IPS DF 19.7 (cell line): ENCODE measurements at regions not wholly inside any gene's neighbourhood (a gene's known extent, or its start where the extent isn't known, plus 50 kb on each side); places are given as distances from the start of the nearest gene placed in this dataset.
"Not testable (repeated sequence)": the region's sequence is repeated elsewhere in the genome, so short reads cannot be mapped to it uniquely, and the experiment has no call there.

ENCODE experiments used
- DNase-seq: peaks from one replicate; pipeline ENCODE4 v3.0.0-alpha.2; 2013; ENCODE audit warnings: low read depth, low spot score

DNA sequence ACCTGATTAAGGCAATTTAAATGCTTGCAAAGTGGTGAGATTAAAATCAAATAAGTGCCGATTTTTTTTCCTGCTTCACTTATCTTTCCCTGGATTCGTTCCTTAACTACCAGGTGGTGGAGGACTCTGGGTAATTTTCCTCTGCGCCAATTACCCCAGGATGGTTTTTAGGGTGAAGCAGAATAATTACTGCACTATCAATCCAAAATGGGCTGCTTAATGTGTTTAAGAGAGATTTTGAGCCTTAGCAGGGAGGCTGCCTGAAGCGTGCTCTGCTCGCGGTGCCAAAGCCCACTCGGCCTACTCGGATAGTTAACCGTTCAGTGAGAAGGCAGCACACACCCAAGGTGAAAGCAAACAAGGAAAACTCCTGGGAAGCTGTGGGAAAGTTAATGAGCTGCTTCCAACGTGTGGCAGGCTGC lies 274.9 kb upstream of the LMO3 start:
- no peak for DNase-seq

DNA sequence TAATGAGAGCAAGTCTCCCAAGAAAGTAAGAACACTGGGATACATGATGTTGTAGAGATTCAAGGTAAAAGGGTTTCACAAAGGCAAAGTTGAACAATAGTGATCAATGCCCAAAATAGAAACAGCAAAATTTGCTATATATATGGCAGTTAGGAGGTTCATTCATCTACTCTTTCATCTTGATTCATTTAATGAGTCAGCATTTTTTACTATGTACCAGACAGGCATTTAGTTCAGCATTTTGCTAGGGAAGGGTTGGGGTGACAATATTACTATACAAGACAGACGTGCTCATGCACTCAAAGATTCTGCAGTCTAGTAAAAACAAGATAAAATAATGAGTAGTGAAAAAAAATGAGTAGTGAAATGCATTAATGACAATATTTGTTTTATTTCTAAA lies 264.9 kb upstream of the LMO3 start:
- no peak for DNase-seq

DNA sequence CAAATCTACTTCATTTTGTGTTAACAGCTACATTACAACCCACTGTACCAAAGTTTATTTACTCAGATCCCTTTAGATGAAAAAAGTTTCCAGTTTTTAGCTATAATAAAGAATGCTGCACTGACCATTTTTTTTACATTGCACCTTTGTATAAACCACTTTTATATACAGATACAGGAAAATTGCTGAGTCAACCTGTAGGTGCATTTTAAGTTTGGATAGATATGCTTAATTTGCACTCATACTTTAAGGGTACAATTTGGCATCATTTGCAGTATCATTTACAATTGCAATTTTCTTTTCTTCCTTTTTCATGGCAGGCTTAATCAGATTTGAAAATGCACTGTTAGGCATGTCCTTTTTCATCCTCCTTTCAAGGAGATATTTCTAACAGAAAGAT lies 257.8 kb upstream of the LMO3 start:
- DNase-seq = no peak

DNA sequence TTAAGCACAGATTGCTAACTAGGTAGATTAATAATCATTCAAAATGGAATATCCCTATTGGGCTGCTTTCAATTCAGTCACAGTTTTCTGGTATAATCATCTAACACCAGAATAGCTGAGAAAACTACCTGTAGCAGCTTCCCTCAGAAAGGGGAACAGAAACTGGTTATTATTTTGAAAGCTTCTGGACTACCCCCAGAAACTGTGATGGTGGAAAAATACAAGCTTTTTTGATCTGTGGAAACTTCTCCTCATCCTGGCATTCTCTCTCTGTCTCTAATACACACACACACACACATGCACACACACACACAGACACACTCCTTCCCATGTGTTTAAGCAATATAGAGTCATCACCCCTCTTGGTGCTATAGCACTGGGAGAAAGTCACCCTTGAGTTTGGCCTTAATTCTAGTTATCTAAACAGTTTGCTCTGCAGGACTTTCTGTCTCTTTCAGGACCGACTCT lies 251.5 kb upstream of the LMO3 start:
- DNase-seq = no peak

DNA sequence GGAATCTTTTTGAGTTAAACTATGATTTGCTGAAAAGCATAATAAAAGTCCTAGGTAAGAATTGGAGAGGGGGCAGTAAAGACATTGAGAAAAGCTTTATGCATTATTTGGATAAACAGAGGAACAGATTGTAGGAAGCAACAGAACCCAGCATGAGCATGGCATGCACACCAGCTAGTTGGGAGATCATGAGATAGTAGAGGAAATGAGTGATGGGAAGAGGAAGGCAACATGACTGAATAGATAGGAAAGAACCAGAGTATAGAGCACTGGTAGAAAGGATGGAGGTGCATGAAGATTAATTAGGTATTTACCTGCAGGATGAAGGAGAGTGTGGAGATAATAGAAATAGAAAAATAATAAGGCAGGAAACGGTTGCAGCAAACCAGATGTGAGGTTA lies 248.5 kb upstream of the LMO3 start:
- no peak for DNase-seq

DNA sequence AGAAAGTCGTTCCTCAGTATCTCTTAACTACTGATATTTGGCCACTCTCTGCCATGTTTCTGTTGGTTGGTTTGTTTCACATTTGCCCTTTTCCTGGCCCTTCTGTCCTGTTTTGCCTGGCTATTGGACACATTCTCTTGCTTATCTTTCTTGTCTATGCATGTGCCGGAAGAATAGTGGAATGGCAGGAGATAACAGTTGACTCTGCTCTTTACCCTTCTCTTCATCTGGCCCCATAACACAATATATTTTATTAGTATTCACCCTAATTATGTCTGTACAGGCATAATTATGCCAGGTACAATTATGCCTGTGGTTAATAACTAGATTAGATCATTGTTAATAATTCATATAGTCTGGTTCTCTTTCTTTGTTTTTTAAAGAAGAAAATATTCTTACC lies 243.5 kb upstream of the LMO3 start:
- DNase-seq = no peak

DNA sequence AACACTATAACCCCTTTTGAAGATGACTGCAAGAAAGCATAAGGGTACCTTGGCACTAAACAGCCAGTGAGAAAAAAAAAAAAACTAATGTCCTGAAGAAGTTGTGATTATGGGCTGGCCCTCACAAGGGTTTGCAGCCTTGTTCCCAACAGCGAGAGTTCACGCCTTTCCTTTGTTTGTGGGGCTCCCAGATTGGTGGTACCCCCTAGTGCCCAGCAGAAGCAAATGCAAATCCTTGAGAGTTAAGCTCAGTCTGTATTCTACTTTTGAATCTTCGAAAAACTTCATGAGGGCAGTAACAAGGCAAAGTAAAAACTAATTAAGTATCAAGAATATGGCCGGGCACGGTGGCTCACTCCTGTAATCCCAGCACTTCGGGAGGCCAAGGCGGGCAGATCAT lies 238.9 kb upstream of the LMO3 start:
- peak; percentile 3 for DNase-seq

DNA sequence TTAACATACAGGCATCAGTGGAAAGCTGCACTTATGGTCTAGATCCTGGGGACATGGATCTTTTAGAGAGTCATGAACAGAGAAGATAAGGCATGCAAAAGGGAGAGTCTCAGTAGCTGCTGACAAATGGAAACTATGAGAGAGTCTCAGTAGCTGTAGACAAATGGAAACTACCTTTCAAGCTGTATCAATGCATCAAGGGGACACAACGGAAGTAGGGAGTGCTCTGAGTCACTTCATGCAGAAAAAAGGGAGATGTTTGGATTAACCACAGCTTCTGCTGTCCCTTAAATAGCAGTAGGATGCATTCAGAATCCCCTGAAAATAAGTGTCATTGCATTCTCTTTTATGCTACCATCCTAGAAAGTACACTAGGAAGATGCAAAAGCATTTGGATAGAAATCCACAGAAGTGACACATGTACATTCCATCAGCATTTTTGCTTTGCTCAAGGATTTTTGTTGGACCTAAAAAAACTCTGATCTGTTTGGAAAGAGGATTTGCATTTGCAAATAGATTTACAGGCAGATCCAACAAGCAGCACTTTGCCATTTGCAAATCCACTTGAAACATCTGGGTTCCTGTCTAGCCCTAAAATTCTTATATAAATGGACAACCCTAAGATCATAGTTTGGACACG lies 227.5 kb upstream of the LMO3 start:
- no peak for DNase-seq

DNA sequence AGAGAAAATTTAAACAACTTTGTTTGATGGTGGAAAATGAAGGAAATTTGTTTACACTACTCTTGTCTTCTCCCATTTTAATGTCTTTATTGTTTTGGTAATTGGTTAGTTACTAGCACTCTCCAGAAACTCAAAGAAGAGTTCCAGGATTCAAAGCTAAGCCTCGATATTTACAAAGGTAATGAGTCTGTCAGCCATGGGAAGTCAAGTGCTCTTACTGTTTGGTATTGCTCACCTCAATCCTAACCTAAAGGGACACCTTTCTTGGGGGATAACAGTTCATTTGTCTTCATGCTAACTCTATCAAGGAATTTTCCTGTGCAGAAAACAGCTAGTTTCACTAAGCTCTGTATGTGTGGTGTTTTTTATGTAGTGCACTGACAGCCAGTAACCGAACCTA lies 222.9 kb upstream of the LMO3 start:
- DNase-seq = no peak

DNA sequence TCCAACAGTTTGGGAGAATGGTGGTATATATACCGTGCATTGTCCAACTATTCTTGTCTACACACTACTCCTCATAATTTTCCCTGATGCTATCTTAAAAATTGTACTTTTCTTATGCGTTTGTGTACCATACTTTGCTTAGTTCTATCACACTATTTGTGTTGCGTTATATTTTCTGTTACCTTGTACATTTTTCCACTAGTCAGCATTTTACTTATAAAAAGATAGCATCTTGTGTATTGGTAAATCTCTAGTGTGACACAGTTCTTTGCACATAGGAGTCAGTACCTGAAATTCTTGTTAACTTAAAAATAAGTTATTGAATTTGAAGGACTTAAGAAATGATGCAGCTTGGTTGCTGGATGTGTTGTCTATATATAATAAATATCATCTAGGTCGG lies 201.8 kb upstream of the LMO3 start:
- no peak for DNase-seq

DNA sequence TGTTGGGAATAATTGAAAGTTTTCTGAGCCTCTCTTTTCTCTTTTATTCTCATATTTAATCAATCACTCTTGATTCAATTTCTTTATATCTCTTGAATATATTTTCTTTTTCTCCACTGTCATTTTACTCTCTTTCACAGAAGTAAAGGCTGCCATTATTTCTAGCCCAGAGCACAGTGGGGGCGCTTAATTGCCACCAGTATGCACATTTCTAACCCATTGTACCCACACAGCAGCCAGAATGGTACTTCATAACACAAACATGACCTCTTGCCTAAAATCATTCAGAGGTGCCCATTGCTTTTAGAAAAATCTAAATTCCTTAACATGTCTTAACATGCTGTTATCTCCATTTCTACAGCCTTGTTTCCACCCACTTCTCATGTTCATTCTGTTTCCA lies 190.2 kb upstream of the LMO3 start:
- DNase-seq = no peak

DNA sequence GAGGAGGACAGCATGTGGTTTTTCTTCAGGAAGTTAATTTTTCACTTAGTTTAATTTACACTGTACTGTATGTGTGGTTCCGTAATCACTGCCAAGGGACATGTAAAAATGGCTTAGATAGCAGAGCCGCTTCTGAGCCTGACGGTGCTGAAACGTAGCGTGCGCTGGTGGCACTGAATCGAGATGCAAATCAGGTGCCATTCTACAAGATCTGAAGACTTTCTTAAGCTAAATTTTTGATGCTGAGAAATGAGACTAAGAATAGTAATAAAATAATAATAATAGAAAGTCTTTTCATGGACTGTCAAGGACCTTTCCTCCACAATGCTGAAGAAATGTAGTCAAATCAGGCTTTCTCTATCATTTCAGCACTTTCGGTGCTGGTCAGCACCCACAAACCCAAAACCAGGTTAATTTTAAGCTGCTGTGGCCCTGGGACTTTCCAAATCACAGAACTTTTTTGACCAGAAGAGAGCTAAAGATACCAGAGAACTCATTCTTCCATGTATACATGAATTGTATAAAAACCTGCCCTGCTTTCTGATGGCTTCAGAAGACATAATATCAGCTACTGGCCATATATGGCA lies 183.3 kb upstream of the LMO3 start:
- no peak for DNase-seq

DNA sequence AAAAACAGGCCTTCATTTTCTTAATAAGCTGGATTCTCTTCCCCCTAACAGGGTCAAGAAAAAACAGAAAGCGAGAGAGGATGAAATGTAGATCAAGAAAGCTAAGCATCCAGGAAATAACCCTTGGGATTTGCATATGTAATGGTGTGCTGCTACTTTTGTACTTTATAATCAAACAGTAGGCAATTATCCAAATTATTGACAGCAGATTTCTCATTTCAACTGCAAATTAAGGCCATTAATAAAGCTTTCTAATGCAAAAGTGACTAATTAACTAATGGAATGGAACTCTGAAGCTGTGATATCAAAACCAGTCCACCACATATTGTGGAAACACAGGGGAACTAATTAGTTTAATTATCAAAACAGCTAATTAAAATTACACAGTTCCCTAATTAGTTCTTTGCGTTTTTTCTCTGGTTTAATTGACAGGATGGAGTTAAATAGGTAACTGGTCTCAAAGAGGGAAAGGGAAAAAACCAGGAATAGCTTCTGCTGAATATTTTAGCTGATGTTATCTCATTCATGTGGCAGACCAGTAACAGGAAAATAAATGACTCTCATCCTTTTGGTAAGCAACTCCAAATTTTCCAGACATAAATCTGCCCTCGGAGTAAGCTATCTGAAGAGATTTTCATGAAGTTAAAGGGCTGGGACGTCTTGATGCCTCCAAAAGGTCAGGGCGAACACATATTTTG lies 182.7 kb upstream of the LMO3 start:
- DNase-seq = no peak

DNA sequence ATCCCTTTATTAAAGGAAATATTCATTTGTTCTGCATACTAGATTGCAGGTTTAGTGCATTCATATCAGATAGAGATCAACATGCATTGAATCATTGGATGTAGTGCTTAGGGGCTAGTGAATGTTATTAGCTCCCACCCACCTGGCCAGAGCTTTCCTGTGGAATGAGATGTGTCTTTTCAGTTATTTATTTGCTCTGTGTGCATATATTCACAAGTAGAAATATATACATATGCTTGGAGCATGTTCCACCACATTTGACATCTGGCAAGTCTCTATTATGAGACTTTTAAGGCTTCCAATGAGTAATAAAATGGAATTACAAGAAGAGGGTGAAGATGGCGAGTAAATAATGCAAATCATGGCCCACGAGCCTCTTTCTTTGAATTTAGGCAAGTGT lies 180.0 kb upstream of the LMO3 start:
- no peak for DNase-seq

DNA sequence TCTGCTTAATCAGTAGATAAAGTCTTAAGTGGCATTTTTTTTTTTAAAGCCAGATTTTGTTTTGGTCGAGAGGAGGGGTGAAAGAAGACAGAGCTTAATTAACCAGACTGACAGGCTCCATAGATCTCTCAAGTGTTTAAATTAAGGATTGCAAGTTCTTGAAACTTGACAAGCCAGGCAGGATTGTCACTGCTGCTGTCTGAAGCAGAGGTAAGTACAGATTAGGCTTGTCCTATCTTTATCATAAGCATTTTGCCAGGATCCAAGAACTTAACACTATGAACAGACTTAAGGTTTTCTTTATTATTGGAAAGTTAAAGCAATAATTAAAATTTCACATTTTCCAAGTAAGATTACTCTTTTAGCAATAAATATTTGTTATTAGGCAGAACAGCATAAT lies 179.6 kb upstream of the LMO3 start:
- no peak for DNase-seq

DNA sequence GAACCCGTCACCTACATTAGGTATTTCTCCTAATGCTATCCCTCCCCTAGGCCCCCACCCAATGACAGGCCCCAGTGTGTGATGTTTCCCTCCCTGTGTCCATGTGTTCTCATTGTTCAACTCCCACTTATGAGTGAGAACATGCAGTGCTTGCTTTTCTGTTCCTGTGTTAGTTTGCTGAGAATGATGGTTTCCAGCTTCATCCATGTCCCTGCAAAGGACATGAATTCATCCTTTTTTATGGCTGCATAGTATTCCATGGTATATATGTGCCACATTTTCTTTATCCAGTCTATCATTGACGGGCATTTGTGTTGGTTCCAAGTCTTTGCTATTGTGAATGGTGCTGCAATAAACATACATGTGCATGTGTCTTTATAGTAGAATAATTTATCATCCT lies 163.2 kb upstream of the LMO3 start:
- not testable (repeated sequence) for DNase-seq

DNA sequence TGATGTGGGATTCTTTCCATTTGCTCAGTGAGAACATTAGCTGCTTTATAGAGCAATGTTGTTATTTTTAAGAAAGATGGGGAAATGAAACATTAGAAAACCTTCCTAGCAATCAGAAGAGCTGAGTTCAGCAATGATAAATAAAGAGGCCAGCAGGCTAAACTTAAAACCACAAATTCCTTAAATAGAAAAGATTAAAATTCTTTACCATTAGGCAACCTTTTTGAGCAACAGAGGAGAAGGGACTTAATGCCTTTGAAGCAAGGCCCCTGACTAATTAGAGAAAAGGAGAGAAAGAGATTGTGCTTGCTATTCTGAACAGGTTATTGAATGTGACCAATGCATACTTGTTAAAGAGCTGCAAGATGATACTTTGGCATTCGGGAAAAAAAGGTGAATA lies 160.8 kb upstream of the LMO3 start:
- no peak for DNase-seq

DNA sequence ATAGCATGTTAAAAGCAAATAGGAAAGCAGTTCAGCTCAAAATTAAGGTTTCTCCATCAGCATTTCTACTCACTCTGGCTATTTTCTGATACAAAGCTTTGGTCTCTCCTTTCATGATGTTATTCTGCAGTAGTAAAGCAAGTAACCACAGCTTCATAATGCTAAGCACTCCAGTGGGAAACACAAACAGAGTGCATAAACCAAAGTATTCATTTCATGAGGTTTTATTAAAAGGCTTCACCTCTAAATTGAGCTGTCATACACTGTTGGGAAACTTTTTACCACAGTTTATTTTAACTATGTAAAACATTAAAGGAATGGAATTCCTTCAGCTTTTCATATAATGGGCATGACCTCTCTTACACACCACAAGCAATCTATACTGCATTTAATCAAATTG lies 157.9 kb upstream of the LMO3 start:
- DNase-seq = no peak

DNA sequence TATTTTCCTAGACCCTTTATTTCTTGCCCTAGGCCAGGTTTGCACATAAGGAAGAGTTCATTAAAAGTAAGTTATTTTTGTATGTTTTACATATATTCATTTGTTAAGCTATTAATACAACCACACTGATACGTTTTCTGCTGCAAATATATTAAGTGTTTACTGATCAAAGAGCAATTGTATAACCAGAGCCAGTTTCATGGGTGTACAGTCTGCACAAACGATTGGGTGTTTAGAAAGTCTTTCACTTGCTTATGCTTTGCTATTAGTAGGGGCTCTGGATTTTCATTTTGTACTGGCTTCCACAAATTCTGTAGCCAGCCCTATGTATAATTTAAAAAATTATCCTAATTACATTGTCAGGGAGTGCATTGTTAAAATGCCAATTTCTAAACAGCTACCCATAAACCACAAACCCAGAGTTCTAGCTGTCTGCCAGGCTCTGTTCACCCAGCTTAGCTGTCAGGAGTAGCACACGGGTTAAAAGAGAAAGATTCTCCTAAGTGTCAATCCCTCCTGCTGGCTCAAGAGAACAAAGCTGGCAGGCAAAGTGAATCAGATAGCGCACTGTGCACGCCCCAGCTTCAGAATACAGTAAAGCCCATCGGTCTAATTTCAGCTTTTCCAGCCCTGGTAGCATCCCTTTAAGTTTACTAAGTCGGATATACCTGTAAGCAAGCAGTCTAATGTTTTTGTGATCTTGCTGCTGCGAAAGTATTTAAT lies 151.0 kb upstream of the LMO3 start:
- no peak for DNase-seq

DNA sequence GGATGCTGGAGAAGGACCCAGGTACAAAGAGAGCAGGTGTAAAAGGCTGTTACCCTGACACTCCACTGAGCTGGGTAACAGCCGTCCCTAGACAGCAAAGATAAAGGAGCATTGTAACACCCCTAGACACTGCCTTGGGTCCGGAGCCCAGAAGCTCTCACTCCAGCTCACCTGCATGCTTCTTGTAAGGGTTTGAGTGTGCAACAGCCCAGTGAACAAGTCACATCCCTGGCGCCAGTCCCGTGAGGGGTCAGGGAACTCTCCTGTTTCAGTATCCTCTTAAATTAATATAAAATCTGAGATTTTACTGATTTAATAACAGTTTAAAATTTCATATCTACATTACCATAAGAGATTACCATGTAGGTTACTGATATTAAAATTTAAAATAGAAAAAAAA lies 124.8 kb upstream of the LMO3 start:
- no peak for DNase-seq

DNA sequence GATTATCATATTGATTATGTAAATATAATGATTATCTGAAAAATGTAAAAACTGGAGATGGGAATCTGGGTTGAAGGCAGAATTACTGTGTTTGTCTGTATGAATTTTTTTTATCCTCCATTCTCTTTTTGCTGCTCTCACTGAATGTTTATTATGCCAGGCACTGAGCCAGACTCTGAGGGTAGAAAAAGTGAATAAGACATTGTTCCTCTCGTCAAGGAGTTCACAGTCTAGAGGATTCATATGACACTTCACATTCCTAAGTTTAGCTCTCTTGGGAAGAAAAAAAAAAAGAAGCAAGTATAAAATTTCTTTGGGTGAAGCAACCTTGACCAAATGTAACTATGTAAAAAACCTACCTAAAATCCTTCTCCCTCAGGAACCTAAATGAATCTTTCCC lies 120.9 kb upstream of the LMO3 start:
- no peak for DNase-seq

DNA sequence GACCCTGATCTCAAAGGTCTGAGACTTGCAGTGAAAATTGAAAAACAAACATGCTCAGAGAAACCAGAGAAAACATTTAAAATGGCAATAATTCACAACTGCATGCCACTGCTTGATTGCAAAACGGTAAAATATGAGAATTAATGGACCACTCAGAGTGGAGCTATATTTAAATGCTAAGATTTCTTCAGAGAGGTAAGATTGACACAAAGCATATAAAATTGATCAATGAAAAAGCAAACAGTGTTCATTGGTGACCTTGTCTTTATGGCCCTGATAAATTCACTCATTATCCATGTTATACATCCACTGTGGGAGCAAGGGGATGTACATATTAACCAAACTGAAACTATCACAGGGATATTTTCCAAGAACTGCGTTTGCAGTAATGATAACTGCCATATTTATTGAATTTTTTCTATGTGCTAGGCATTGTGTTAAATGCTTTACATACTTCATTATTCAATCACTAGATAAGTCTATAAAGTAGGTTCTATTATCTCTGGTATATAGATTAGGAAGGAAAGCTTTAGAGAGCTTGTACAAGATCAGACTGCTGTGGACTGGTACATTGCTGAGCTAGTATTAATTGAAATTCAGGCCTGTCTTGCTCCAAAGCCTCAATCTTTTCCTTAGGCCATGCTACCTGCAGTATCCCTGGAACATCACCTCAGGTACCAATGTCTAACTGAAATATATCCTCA lies 113.9 kb upstream of the LMO3 start:
- DNase-seq = no peak
